ENCODE measurements at regions not wholly inside any gene's neighbourhood (a gene's known extent, or its start where the extent isn't known, plus 50 kb on each side); places are given as distances from the start of the nearest gene placed in this dataset.

GRCh38 chr10:131706952-131707351, 193.9 kb upstream of the PPP2R2D start:
- intact Hi-C loops (cut with micrococcal nuclease) = no loop called here
- no peaks in the 10 kb centered on the region for H3K4me1 ChIP-seq (ENCODE audit: insufficient read depth, low read length)
- peaks cover 27% of the 10 kb centered on the region for H3K27me3 ChIP-seq (ENCODE audit: low read length)

GRCh38 chr10:131708225-131708880, 192.5 kb upstream of the PPP2R2D start:
- Histone ChIP-seq H3K4me2 (ENCODE audit: low read length) (no peak overlapping the region), H3K9me3 (ENCODE audit: low read length) (no peaks in the 10 kb centered on the region), H2AFZ (ENCODE audit: low read length) (no peak overlapping the region), H3K27me3 (ENCODE audit: low read length) (peaks cover 29% of the 10 kb centered on the region), H3K4me1 (ENCODE audit: insufficient read depth, low read length) (no peaks in the 10 kb centered on the region), H3K9ac (ENCODE audit: low read length) (no peak overlapping the region), H3K4me3 (ENCODE audit: low read length) (no peak overlapping the region), H3K27ac (ENCODE audit: low read length) (no peak overlapping the region), H3F3A (ENCODE audit: low read length, unreplicated experiment) (no peaks in the 10 kb centered on the region), H4K20me1 (ENCODE audit: low read length) (no peaks in the 10 kb centered on the region), H3K36me3 (ENCODE audit: low read depth, low read length) (no peaks in the 10 kb centered on the region), H3K9me2 (replicated peaks; ENCODE audit: low read length) (no peaks in the 10 kb centered on the region), H3K79me2 (ENCODE audit: low read length) (no peaks in the 10 kb centered on the region)
- ATAC-seq (no peak), DNase-seq (no peak)
- intact Hi-C loops (cut with micrococcal nuclease) = no loop called here
- ChIA-PET POLR2A (ENCODE audit: unreplicated experiment) (no interaction called here), CTCF (no interaction called here)
- TF ChIP-seq EZH2 (IDR thresholded peaks at IDR 0.05; ENCODE audit: low read length, unreplicated experiment) = no peak
- no TSS peak for BruUV-seq (replicated peaks)

More at GRCh38 chr10:131706952-131707351, 193.9 kb upstream of the PPP2R2D start:
- ChIA-PET POLR2A (ENCODE audit: unreplicated experiment) (no interaction called here), CTCF (no interaction called here)
- Histone ChIP-seq H3K9me3 (ENCODE audit: low read length) (no peaks in the 10 kb centered on the region), H3K9me2 (replicated peaks; ENCODE audit: low read length) (no peaks in the 10 kb centered on the region), H3K9ac (ENCODE audit: low read length) (no peak overlapping the region), H3K4me3 (ENCODE audit: low read length) (no peak overlapping the region), H3K4me2 (ENCODE audit: low read length) (no peak overlapping the region), H2AFZ (ENCODE audit: low read length) (no peak overlapping the region), H4K20me1 (ENCODE audit: low read length) (no peaks in the 10 kb centered on the region), H3K79me2 (ENCODE audit: low read length) (no peaks in the 10 kb centered on the region), H3K27ac (ENCODE audit: low read length) (no peak overlapping the region), H3F3A (ENCODE audit: low read length, unreplicated experiment) (no peaks in the 10 kb centered on the region), H3K36me3 (ENCODE audit: low read depth, low read length) (no peaks in the 10 kb centered on the region)
- no TSS peak for BruUV-seq (replicated peaks)
- ATAC-seq (no peak), DNase-seq (no peak)
- TF ChIP-seq EZH2 (IDR thresholded peaks at IDR 0.05; ENCODE audit: low read length, unreplicated experiment) = no peak
- no peak for TF ChIP-seq EZH2phosphoT487 (IDR thresholded peaks at IDR 0.05; ENCODE audit: borderline replicate concordance, low read length)
- no peak for TF ChIP-seq CTCF (conservative IDR thresholded peaks at IDR 0.05; ENCODE audit: low read depth, low read length)

- Histone ChIP-seq H3K4me1 (ENCODE audit: insufficient read depth, low read length) (no peaks in the 10 kb centered on the region), H3K9ac (ENCODE audit: low read length) (no peak overlapping the region), H2AFZ (ENCODE audit: low read length) (no peak overlapping the region), H3K27me3 (ENCODE audit: low read length) (peaks cover 21% of the 10 kb centered on the region), H4K20me1 (ENCODE audit: low read length) (no peaks in the 10 kb centered on the region), H3K79me2 (ENCODE audit: low read length) (no peaks in the 10 kb centered on the region), H3K9me2 (replicated peaks; ENCODE audit: low read length) (no peaks in the 10 kb centered on the region), H3F3A (ENCODE audit: low read length, unreplicated experiment) (no peaks in the 10 kb centered on the region), H3K4me3 (ENCODE audit: low read length) (no peak overlapping the region), H3K27ac (ENCODE audit: low read length) (no peak overlapping the region), H3K36me3 (ENCODE audit: low read depth, low read length) (no peaks in the 10 kb centered on the region), H3K4me2 (ENCODE audit: low read length) (no peak overlapping the region), H3K9me3 (ENCODE audit: low read length) (no peaks in the 10 kb centered on the region)
- ATAC-seq (no peak), DNase-seq (no peak)
- no TSS peak for BruUV-seq (replicated peaks)
- intact Hi-C loops (cut with micrococcal nuclease) = no loop called here
- CTCF ChIA-PET = no interaction called here
- POLR2A ChIA-PET (ENCODE audit: unreplicated experiment) = no interaction called here
- TF ChIP-seq CTCF (conservative IDR thresholded peaks at IDR 0.05; ENCODE audit: low read depth, low read length) (no peak), EZH2 (IDR thresholded peaks at IDR 0.05; ENCODE audit: low read length, unreplicated experiment) (no peak), EZH2phosphoT487 (IDR thresholded peaks at IDR 0.05; ENCODE audit: borderline replicate concordance, low read length) (no peak)
Measured at GRCh38 chr10:131710142-131710861, 190.5 kb upstream of the PPP2R2D start.
